Pancreas (tissue), 10 donors: ENCODE measurements at regions not wholly inside any gene's neighbourhood (a gene's known extent, or its start where the extent isn't known, plus 50 kb on each side); places are given as distances from the start of the nearest gene placed in this dataset.
"Not testable (repeated sequence)": the region's sequence is repeated elsewhere in the genome, so short reads cannot be mapped to it uniquely, and the experiment has no call there.

Experiments
- ATAC-seq, 4 donors: fragments of 200-7000 bp; cut with Tn5 transposase; one replicate each; pipeline versions ENCODE4 v1.8.0 to v1.9.1; 2020; ENCODE audit warnings: mild to moderate bottlenecking in 4 of 4, moderate library complexity in 4 of 4
- DNase-seq, 6 donors: peaks; one replicate each; pipeline ENCODE4 v3.0.0-alpha.2; 2020
- FAIRE-seq: peaks from 2 replicates; lab custom pipeline; 2012; peaks lifted over from hg19 to GRCh38; lab: Jason Lieb, UNC
- H3K27ac ChIP-seq, 4 donors: fragments of 200-600 bp; sonication (generic); 1 replicate in 3 of 4; 2 replicates in 1 of 4; pipeline versions ENCODE4 v1.5.0 to v1.8.0; 2020
- H3K27me3 ChIP-seq, 4 donors: fragments of 200-600 bp; one replicate each; pipeline ENCODE4 v1.8.0; 2021
- H3K36me3 ChIP-seq, 3 donors: fragments of 200-600 bp; sonication (generic) in 1 of 3; one replicate each; pipeline versions ENCODE4 v1.5.0 to v1.8.0; 2020 to 2021
- H3K4me1 ChIP-seq, 3 donors: fragments of 200-600 bp; one replicate each; pipeline ENCODE4 v1.8.0; 2021
- H3K4me3 ChIP-seq, 4 donors: fragments of 200-600 bp; sonication (generic) in 2 of 4; one replicate each; pipeline versions ENCODE4 v1.5.0 to v1.8.0; 2020 to 2021
- H3K9me3 ChIP-seq, 4 donors: fragments of 200-600 bp; one replicate each; pipeline ENCODE4 v1.8.0; 2021
- CTCF ChIP-seq, 4 donors: fragments of 200-600 bp; sonication (generic) in 3 of 4; IDR thresholded peaks; one replicate each; pipeline versions ENCODE4 v1.5.0 to v1.8.0; 2021; ENCODE audit warnings: antibody characterized with exemption in 4 of 4
- WGBS, 2 donors: extraction: QIAGEN DNeasy Blood & Tissue Kit; methylation state at CpG; one replicate each; pipeline ENCODE4 v1.1.7; 2013; 5-methylcytosine and 5-hydroxymethylcytosine counted together
- intact Hi-C, 3 donors: fragments of 100-400 bp; cut with DNase I; formaldehyde crosslinking; loops; one replicate each; pipeline versions ENCODE4 v1.11.1 to v1.14.2; 2022
- donor health status: healthy with polysubstance abuse.
- donor health status: DM: no; HTN: no; CAD: no; lungs with moderate emphysema.
- donor health status: DM: no; HTN: no; CAD: no.
- donor health status: control.
- donor health status: control.
- donor health status: Bipolar disorder and iron deficiency.
- donor health status: DM: yes; HTN: yes; CAD: no.
- donor health status: DM: no; HTN: no; CAD: no.
- donor health status: DM: no; HTN: no; CAD: no.
- donor health status: DM: yes; HTN: yes; CAD: no.

DNA sequence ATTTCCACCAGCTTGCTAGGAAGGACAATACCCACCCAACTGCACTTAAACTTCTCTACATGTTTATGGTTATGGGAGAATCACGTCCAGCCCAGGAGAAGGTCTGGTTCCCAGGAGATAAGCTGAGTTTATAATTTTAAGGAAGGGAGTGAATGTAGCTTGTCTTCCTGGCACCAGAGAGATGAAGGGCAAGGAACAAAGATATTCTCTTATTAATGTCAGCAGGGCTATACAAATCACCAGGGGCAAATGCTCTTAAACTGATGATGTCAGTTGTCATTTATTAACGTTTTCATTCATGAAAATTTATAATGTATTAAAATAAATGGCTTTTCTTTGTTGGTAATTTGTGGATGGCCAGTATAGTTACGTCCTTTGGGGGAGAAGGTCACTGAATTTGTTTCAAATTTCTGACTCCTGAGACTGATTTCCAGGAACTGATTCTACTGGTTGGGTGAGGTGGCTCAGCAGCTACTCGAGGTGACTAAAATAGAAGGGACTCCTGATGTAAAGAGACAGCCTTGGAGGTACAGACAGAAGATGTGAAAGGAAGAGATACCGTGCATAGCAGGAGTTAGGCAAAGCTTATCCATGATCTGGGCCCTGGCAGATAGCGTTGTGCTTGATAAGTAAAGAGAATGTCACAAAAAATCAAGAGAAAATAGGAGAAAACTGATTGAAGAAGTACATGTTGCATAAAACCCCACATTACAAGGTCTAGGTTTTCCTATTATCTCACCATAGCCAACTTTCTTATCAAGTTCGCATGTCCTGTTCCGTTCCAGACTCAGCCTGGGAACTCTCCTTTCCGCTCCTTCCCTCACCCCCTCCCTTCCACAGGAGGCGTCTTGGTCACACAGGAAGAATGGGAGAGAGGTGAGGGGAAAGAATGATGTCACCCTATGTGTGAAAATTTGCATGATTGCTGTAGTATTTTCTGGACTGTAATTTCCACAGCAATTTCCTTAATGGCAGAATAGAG, 367.1 kb upstream of the FAR2 start:
- no peak for FAIRE-seq
- WGBS, 2 donors, result 54 to 59% methylated on average over 10 of the region's 10 CpGs

GRCh38 chr12:28782812-28783211, 366.3 kb upstream of the FAR2 start:
- no peaks in the 10 kb centered on the region for H3K36me3 ChIP-seq
- TF ChIP-seq CTCF (IDR thresholded peaks at IDR 0.05), result no peak
- 63 to 76% methylated on average over 1 of the region's 1 CpG for WGBS, 2 donors
- no peak overlapping the region for H3K4me3 ChIP-seq
- ATAC-seq (no peak), DNase-seq (no peak), FAIRE-seq (no peak)
- H3K27me3 ChIP-seq, result no peaks in the 10 kb centered on the region
- H3K4me1 ChIP-seq, result no peaks in the 10 kb centered on the region
- no peaks in the 10 kb centered on the region for H3K9me3 ChIP-seq
- no peak overlapping the region for H3K27ac ChIP-seq
- intact Hi-C loops, result no loop called here

More for the DNA sequence above, 367.1 kb upstream of the FAR2 start:
- no peaks in the 10 kb centered on the region for H3K9me3 ChIP-seq
- no peak overlapping the region for H3K4me3 ChIP-seq
- H3K4me1 ChIP-seq, result no peaks in the 10 kb centered on the region
- intact Hi-C loops, result no loop called here
- ATAC-seq (no peak), DNase-seq (no peak)
- no peak overlapping the region for H3K27ac ChIP-seq
- H3K36me3 ChIP-seq, result no peaks in the 10 kb centered on the region
- H3K27me3 ChIP-seq, result no peaks in the 10 kb centered on the region
- TF ChIP-seq CTCF (IDR thresholded peaks at IDR 0.05), result no peak

GRCh38 chr12:28787151-28787550, 361.9 kb upstream of the FAR2 start:
- no peaks in the 10 kb centered on the region for H3K9me3 ChIP-seq
- H3K4me1 ChIP-seq, result no peaks in the 10 kb centered on the region
- TF ChIP-seq CTCF (IDR thresholded peaks at IDR 0.05), result no peak
- intact Hi-C loops, result no loop called here
- 78 to 88% methylated on average over 2 of the region's 2 CpGs for WGBS, 2 donors
- H3K27ac ChIP-seq, result no peak overlapping the region
- H3K27me3 ChIP-seq, result no peaks in the 10 kb centered on the region
- no peak for DNase-seq
- no peaks in the 10 kb centered on the region for H3K36me3 ChIP-seq
- no peak overlapping the region for H3K4me3 ChIP-seq
- FAIRE-seq, result no peak
- no peak for ATAC-seq

DNA sequence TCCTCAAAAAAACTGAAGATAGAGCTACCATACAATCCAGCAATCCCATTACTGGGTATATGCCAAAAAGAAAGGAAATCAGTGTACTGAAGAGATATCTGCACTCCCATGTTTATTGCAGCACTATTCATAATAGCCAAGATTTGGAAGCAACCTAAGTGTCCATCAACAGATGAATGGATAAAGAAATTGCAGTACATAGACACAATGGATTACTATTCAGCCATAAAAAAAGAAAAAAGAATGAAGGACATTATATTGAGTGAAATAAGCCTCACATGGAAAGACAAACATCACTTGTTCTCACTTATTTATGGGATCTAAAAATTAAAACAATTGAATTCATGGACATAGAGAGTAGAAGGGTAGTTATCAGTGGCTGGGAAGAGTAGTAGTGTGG, 360.8 kb upstream of the FAR2 start:
- H3K27ac ChIP-seq, intact Hi-C loops, H3K4me1 ChIP-seq, H3K9me3 ChIP-seq, ATAC-seq, DNase-seq, FAIRE-seq, H3K4me3 ChIP-seq, H3K36me3 ChIP-seq, H3K27me3 ChIP-seq: not testable (repeated sequence)

DNA sequence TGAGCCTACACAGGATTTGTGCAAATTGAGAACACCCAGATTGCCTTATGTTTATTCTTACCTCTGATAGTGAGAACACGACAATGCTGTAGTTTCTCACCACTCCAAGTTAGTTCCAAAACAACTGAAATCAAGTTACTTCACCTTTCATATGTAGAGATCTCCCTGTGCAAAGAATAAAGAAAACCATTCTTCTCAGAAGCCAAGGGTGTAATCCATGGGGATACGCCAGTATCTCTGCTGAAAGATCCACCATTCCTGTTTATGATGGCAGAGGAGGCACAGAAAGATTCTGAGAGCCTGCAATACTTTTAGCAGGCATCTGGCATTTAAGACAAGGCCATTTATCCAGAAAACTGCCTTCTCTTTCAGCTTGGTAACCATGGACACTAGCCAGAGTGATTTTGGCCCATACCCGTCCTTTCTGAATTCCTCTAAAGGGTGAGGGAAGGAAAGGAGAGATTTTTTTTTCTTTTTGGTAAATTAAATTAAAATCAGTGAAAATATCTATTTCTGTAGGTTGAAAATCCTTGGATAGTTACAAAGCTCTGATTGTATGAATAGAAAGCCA, 355.4 kb upstream of the FAR2 start:
- Histone ChIP-seq H3K4me1 (no peaks in the 10 kb centered on the region), H3K36me3 (no peaks in the 10 kb centered on the region), H3K4me3 (no peak overlapping the region), H3K27ac (no peak overlapping the region), H3K9me3 (no peaks in the 10 kb centered on the region), H3K27me3 (no peaks in the 10 kb centered on the region)
- WGBS, 2 donors, result 64 to 68% methylated on average over 3 of the region's 3 CpGs
- no peak for ATAC-seq
- TF ChIP-seq CTCF (IDR thresholded peaks at IDR 0.05), result no peak
- no peak for FAIRE-seq
- intact Hi-C loops, result no loop called here
- DNase-seq, result no peak
